NOMO-1 (cell line): ENCODE measurements at regions not wholly inside any gene's neighbourhood (a gene's known extent, or its start where the extent isn't known, plus 50 kb on each side); places are given as distances from the start of the nearest gene placed in this dataset.
A peak's percentile ranks its signal among the peaks of the same experiment; 100 is the strongest.

ENCODE experiments used
- DNase-seq, 2 experiments: peaks; one replicate each; lab custom pipeline; 2025; ENCODE audit not compliant: unreplicated experiment in 2 of 2; lab: John Stamatoyannopoulos, UW

- DNase-seq = no peak
Observed at GRCh38 chr9:19516348-19516747, 107.5 kb downstream of the ACER2 start.

GRCh38 chr9:19513671-19514275, 105.0 kb downstream of the ACER2 start:
- peak in 1 of 2 experiments; percentile 7 for DNase-seq

GRCh38 chr9:19512103-19512832, 103.5 kb downstream of the ACER2 start:
- DNase-seq = no peak

GRCh38 chr9:19511694-19512093, 102.9 kb downstream of the ACER2 start:
- DNase-seq = no peak

GRCh38 chr9:19510907-19511306, 102.1 kb downstream of the ACER2 start:
- DNase-seq = no peak
